GM12878 (cell line): ENCODE measurements at regions not wholly inside any gene's neighbourhood (a gene's known extent, or its start where the extent isn't known, plus 50 kb on each side); places are given as distances from the start of the nearest gene placed in this dataset.

ENCODE experiments used
- ATAC-seq: fragments of 200-7000 bp; cut with Tn5 transposase; 3 replicates; pipeline ENCODE4 v1.9.1; 2020; ENCODE audit warnings: mild to moderate bottlenecking, moderate library complexity
- BruUV-seq: library from RNA; stranded (reverse); fragments of 400-500 nt; replicated peaks from 2 replicates; lab custom pipeline; 2021; lab: Mats Ljungman, UMichigan
- CTCF ChIA-PET: fragments of 300-600 bp; sonication (Branson Sonifier 250); formaldehyde crosslinking; extraction: SDS; loops from one replicate; lab custom pipeline; 2021; ENCODE audit warnings: inconsistent platforms; lab: Yijun Ruan, JAX
- POLR2A ChIA-PET: fragments of 350-600 bp; formaldehyde crosslinking; extraction: SDS; loops from one replicate; lab custom pipeline; 2021; ENCODE audit warnings: inconsistent platforms; lab: Charles Lee
- RAD21 ChIA-PET: fragments of 300-600 bp; sonication (Branson Sonifier 250); formaldehyde crosslinking; loops from one replicate; lab custom pipeline; 2023; ENCODE audit warnings: antibody characterized with exemption; ENCODE audit not compliant: unreplicated experiment; lab: Charles Lee
- SMC1A ChIA-PET: fragments of 300-600 bp; sonication (Branson Sonifier 250); formaldehyde crosslinking; loops from one replicate; lab custom pipeline; 2023; ENCODE audit not compliant: unreplicated experiment, uncharacterized antibody; lab: Charles Lee
- DNase-seq: peaks from one replicate; pipeline ENCODE4 v3.0.0-alpha.2; 2011; ENCODE audit warnings: low read depth, low spot score
- FAIRE-seq: peaks from 3 replicates; lab custom pipeline; 2011; peaks lifted over from hg19 to GRCh38; lab: Jason Lieb, UNC
- H2AFZ ChIP-seq: 2 replicates; pipeline ENCODE4 v1.6.0; 2011; ENCODE audit warnings: low read depth, low read length, control low read depth; ENCODE audit not compliant: control insufficient read depth
- H3K27ac ChIP-seq: 2 replicates; pipeline ENCODE4 v1.5.1; 2011; ENCODE audit warnings: control low read depth; ENCODE audit not compliant: control insufficient read depth, insufficient read depth
- H3K27me3 ChIP-seq, 2 experiments: replicated peaks in 1 of 2; 2 replicates each; pipeline versions ENCODE4 v1.6.0 to v1.6.1; 2011; ENCODE audit warnings: low read length in 1 of 2; ENCODE audit not compliant: control insufficient read depth in 2 of 2, insufficient read depth in 2 of 2
- H3K36me3 ChIP-seq, 2 experiments: 2 replicates each; pipeline ENCODE4 v1.5.1; 2011; ENCODE audit warnings: low read length in 1 of 2; ENCODE audit not compliant: control insufficient read depth in 2 of 2, insufficient read depth in 2 of 2
- H3K4me1 ChIP-seq: 2 replicates; pipeline ENCODE4 v1.6.1; 2011; ENCODE audit warnings: mild to moderate bottlenecking, low read length, moderate library complexity, mixed read lengths; ENCODE audit not compliant: control insufficient read depth, insufficient read depth
- H3K4me2 ChIP-seq: 2 replicates; pipeline ENCODE4 v1.6.0; 2011; ENCODE audit warnings: control low read depth; ENCODE audit not compliant: control insufficient read depth, insufficient read depth
- H3K4me3 ChIP-seq: fragments of 200-600 bp; sonication (generic); 2 replicates; pipeline ENCODE4 v1.5.1; 2016
- H3K79me2 ChIP-seq: 2 replicates; pipeline ENCODE4 v1.6.0; 2011; ENCODE audit warnings: low read length; ENCODE audit not compliant: control insufficient read depth, insufficient read depth
- H3K9ac ChIP-seq: 2 replicates; pipeline ENCODE4 v1.8.0; 2011; ENCODE audit warnings: low read length, control low read depth, mixed read lengths; ENCODE audit not compliant: control insufficient read depth, insufficient read depth
- H3K9me3 ChIP-seq: replicated peaks from 3 replicates; pipeline ENCODE4 v1.5.1; 2011; ENCODE audit warnings: mild to moderate bottlenecking, low read length; ENCODE audit not compliant: control insufficient read depth, insufficient read depth
- H4K20me1 ChIP-seq: 2 replicates; pipeline ENCODE4 v1.6.0; 2011; ENCODE audit not compliant: control insufficient read depth, insufficient read depth
- ZBTB4 ChIP-seq: fragments of 450-650 bp; formaldehyde crosslinking; IDR thresholded peaks from 2 replicates; pipeline ENCODE4 v1.4.0; 2022; ENCODE audit warnings: mild to moderate bottlenecking, moderate library complexity
- ZNF384 ChIP-seq: IDR thresholded peaks from 2 replicates; pipeline ENCODE4 v1.6.1; 2012; ENCODE audit warnings: low read depth, mild to moderate bottlenecking, low read length, improper control_type of control experiment, borderline replicate concordance
- WGBS: methylation state at CpG from one replicate; pipeline ENCODE4 v1.1.6; 2016; ENCODE audit warnings: low lambda C conversion rate; ENCODE audit not compliant: insufficient replicate concordance, insufficient coverage; ENCODE audit errors: missing lambda C conversion rate; 5-methylcytosine and 5-hydroxymethylcytosine counted together
- in situ Hi-C: fragments of 300-500 bp; cut with MboI; formaldehyde crosslinking; loops from 9 replicates; pipeline ENCODE4 v1.14.3; 2018; ENCODE audit warnings: mixed read lengths
- intact Hi-C: fragments of 100-400 bp; cut with micrococcal nuclease; formaldehyde crosslinking; loops from one replicate; pipeline ENCODE4 v1.14.2; 2022; ENCODE audit not compliant: unreplicated experiment

- no peaks in the 10 kb centered on the region for H3K36me3 ChIP-seq
- H3K9ac ChIP-seq: no peak overlapping the region
- no peaks in the 10 kb centered on the region for H3K27me3 ChIP-seq
- DNase-seq (no peak), ATAC-seq (no peak), FAIRE-seq (no peak)
- intact Hi-C loops (loop anchor here (10.0 kb wide), 1 partner anchor 543 kb away; no protein-coding TSS in a partner anchor), in situ Hi-C loops (no loop called here)
- no peak overlapping the region for H3K27ac ChIP-seq
- no peaks in the 10 kb centered on the region for H4K20me1 ChIP-seq
- no peak overlapping the region for H3K4me3 ChIP-seq
- no peak overlapping the region for H3K4me2 ChIP-seq
- H3K79me2 ChIP-seq: no peaks in the 10 kb centered on the region
- SMC1A ChIA-PET: interaction anchor here (0.6 to 2.1 kb wide), 5 partner anchors 10 to 533 kb away, joined by 3 to 5 read pairs (median 4); no protein-coding TSS in a partner anchor
- H2AFZ ChIP-seq: no peak overlapping the region
- POLR2A ChIA-PET: interaction anchor here (0.6 kb wide), 1 partner anchor 26 kb away, joined by 3 read pairs; no protein-coding TSS in a partner anchor
- BruUV-seq: no TSS peak
- no peaks in the 10 kb centered on the region for H3K4me1 ChIP-seq
- RAD21 ChIA-PET: interaction anchor here (0.6 to 1.5 kb wide), 3 partner anchors 209 to 545 kb away, joined by 3 to 7 read pairs (median 3); no protein-coding TSS in a partner anchor
- 0% methylated on average over 2 of the region's 2 CpGs for WGBS
- no peaks in the 10 kb centered on the region for H3K9me3 ChIP-seq
- TF ChIP-seq ZBTB4 (CRISPR knock-in tag) (no peak), ZNF384 (peak; percentile 62; the same call in 1 of the 2 replicates)
- CTCF ChIA-PET: interaction anchor here (0.6 to 2.6 kb wide), 6 partner anchors 13 to 1225 kb away, joined by 3 to 9 read pairs (median 4); no protein-coding TSS in a partner anchor
Measured at GRCh38 chr15:96701443-96701842, 370.9 kb downstream of the NR2F2 start.
